HepG2 (cell line): ENCODE measurements at regions not wholly inside any gene's neighbourhood (a gene's known extent, or its start where the extent isn't known, plus 50 kb on each side); places are given as distances from the start of the nearest gene placed in this dataset.

Experiments
- BHLHE40 ChIP-seq: IDR thresholded peaks from 2 replicates; pipeline ENCODE4 v1.6.1; 2011; ENCODE audit warnings: low read length, improper control_type of control experiment
- HMGXB3 ChIP-seq: sonication (generic); formaldehyde crosslinking; IDR thresholded peaks from 2 replicates; pipeline ENCODE4 v1.4.0; 2020; ENCODE audit warnings: missing genetic modification reagents, borderline replicate concordance
- KDM1A ChIP-seq: IDR thresholded peaks from 2 replicates; pipeline ENCODE4 v1.6.1; 2016; ENCODE audit warnings: missing compliant biosample characterization
- MBNL3 ChIP-seq: fragments of 250-450 bp; sonication (Bioruptor Pico); conservative IDR thresholded peaks from 2 replicates; pipeline ENCODE4 v1.8.0; 2022; ENCODE audit warnings: mild to moderate bottlenecking, inconsistent platforms
- MLX ChIP-seq: IDR thresholded peaks from 2 replicates; pipeline ENCODE4 v1.6.1; 2016
- SP2 ChIP-seq: sonication (generic); formaldehyde crosslinking; IDR thresholded peaks from 2 replicates; pipeline ENCODE4 v1.5.1; 2020; ENCODE audit warnings: mild to moderate bottlenecking, missing genetic modification reagents
- TCF12 ChIP-seq, 2 experiments: fragments of 450-650 bp in 1 of 2; sonication (generic) in 1 of 2; formaldehyde crosslinking in 1 of 2; IDR thresholded peaks; 2 replicates each; pipeline versions ENCODE4 v1.6.1 to v1.8.0; 2017 to 2022; ENCODE audit warnings: antibody characterized with exemption in 1 of 2, mild to moderate bottlenecking in 1 of 2, missing genetic modification reagents in 1 of 2, moderate library complexity in 1 of 2
- ZBTB40 ChIP-seq, 2 experiments: fragments of 450-650 bp in 1 of 2; sonication (generic) in 1 of 2; formaldehyde crosslinking in 1 of 2; IDR thresholded peaks; 2 replicates each; pipeline versions ENCODE4 v1.6.1 to v1.8.0; 2016 to 2022; ENCODE audit warnings: antibody characterized with exemption in 1 of 2, mild to moderate bottlenecking in 1 of 2, missing genetic modification reagents in 1 of 2
- ZFX ChIP-seq: sonication (generic); formaldehyde crosslinking; IDR thresholded peaks from 2 replicates; pipeline ENCODE4 v1.4.0; 2020; ENCODE audit warnings: mild to moderate bottlenecking, low read depth, missing genetic modification reagents, moderate library complexity
- ZGPAT ChIP-seq: IDR thresholded peaks from 2 replicates; pipeline ENCODE4 v1.6.1; 2016; ENCODE audit warnings: mild to moderate bottlenecking
- ZNF121 ChIP-seq: sonication (generic); formaldehyde crosslinking; IDR thresholded peaks from 2 replicates; pipeline ENCODE4 v1.5.0; 2020; ENCODE audit warnings: mild to moderate bottlenecking, missing genetic modification reagents
- ZNF644 ChIP-seq: IDR thresholded peaks from 2 replicates; pipeline ENCODE4 v1.6.1; 2016; ENCODE audit warnings: low read depth

- TF ChIP-seq MLX (no peak), MBNL3 (no peak), KDM1A (CRISPR knock-in tag) (peak; percentile 62; the same call in 1 of the 2 replicates), BHLHE40 (no peak), HMGXB3 (0 out of 2 replicates have a peak, but pooled peaks have one; percentile 27), TCF12 (IDR thresholded peaks at IDR 0.05) (no peak), TCF12 (CRISPR knock-in tag; IDR thresholded peaks at IDR 0.05) (0 out of 2 replicates have a peak, but pooled peaks have one; percentile 57), ZNF644 (CRISPR knock-in tag) (peak; percentile 56), ZBTB40 (IDR thresholded peaks at IDR 0.05) (no peak), ZBTB40 (CRISPR knock-in tag; IDR thresholded peaks at IDR 0.05) (no peak), ZGPAT (0 out of 2 replicates have a peak, but pooled peaks have one; percentile 43), ZNF121 (no peak), SP2 (no peak), ZFX (0 out of 2 replicates have a peak, but pooled peaks have one; percentile 9)
Observed at GRCh38 chr13:40480012-40480914, 186.2 kb downstream of the FOXO1 start (continued).
